K562 (cell line): ENCODE measurements at regions not wholly inside any gene's neighbourhood (a gene's known extent, or its start where the extent isn't known, plus 50 kb on each side); places are given as distances from the start of the nearest gene placed in this dataset.

Source experiments
- ATAC-seq: fragments of 200-7000 bp; cut with Tn5 transposase; 3 replicates; pipeline ENCODE4 v1.9.1; 2020; ENCODE audit warnings: moderate library complexity
- BruUV-seq: library from RNA; stranded (reverse); fragments of 400-500 nt; replicated peaks from 2 replicates; lab custom pipeline; 2021; lab: Mats Ljungman, UMichigan
- CTCF ChIA-PET: fragments of 300-600 bp; formaldehyde crosslinking; extraction: SDS; loops from one replicate; lab custom pipeline; 2021; ENCODE audit warnings: low intra/inter-chr PET ratio; lab: Yijun Ruan, JAX
- POLR2A ChIA-PET: fragments of 300-600, 350-650 bp; sonication (Branson Sonifier 250); formaldehyde crosslinking; extraction: SDS; loops from one replicate; lab custom pipeline; 2021; ENCODE audit warnings: antibody characterized with exemption, inconsistent platforms; lab: Yijun Ruan, JAX
- DNase-seq, 4 experiments: peaks; one replicate each; pipeline versions ENCODE4 v3.0.0 to v3.0.0-alpha.2; 2011 to 2018; ENCODE audit warnings: low spot score in 3 of 4, mixed read lengths in 3 of 4; ENCODE audit errors: extremely low read depth in 1 of 4
- FAIRE-seq: peaks from 2 replicates; lab custom pipeline; 2011; peaks lifted over from hg19 to GRCh38; lab: Jason Lieb, UNC
- H2AFZ ChIP-seq: 2 replicates; pipeline ENCODE4 v1.6.0; 2011; ENCODE audit warnings: low read depth, low read length, control low read depth, inconsistent platforms
- H3K27ac ChIP-seq: fragments of 200-600 bp; 3 replicates; pipeline ENCODE4 v1.8.0; 2011; ENCODE audit warnings: low read depth, mild to moderate bottlenecking, control low read depth, inconsistent platforms, low read length, moderate library complexity, mixed read lengths; ENCODE audit errors: extremely low read depth
- H3K27me3 ChIP-seq, 2 experiments: fragments of 300-600 bp in 1 of 2; 2 replicates in 1 of 2; 3 replicates in 1 of 2; pipeline versions ENCODE4 v1.6.0 to v1.8.0; 2011; ENCODE audit warnings: inconsistent platforms in 2 of 2, low read length in 2 of 2, mild to moderate bottlenecking in 1 of 2, mixed read lengths in 1 of 2, moderate library complexity in 1 of 2; ENCODE audit not compliant: control insufficient read depth in 2 of 2, insufficient read depth in 2 of 2
- H3K36me3 ChIP-seq: fragments of 300-600 bp; 3 replicates; pipeline ENCODE4 v1.8.0; 2011; ENCODE audit warnings: mild to moderate bottlenecking, low read length, inconsistent platforms; ENCODE audit not compliant: control insufficient read depth, insufficient read depth
- H3K4me1 ChIP-seq, 2 experiments: fragments of 200-600 bp in 1 of 2; replicated peaks in 1 of 2; 2 replicates in 1 of 2; 3 replicates in 1 of 2; pipeline versions ENCODE4 v1.5.1 to v1.8.0; 2011; ENCODE audit warnings: inconsistent platforms in 2 of 2, low read length in 2 of 2, mild to moderate bottlenecking in 1 of 2, mixed read lengths in 1 of 2, moderate library complexity in 1 of 2; ENCODE audit not compliant: control insufficient read depth in 2 of 2, insufficient read depth in 2 of 2
- H3K4me2 ChIP-seq: 2 replicates; pipeline ENCODE4 v1.6.1; 2011; ENCODE audit warnings: low read length, control low read depth, inconsistent platforms, mixed read lengths; ENCODE audit not compliant: insufficient read depth
- H3K4me3 ChIP-seq: fragments of 200-600 bp; sonication (generic), shearing (Covaris generic); 2 replicates; pipeline ENCODE4 v1.5.1; 2016; ENCODE audit warnings: control low read depth, inconsistent platforms
- H3K79me2 ChIP-seq: fragments of 200-600 bp; 3 replicates; pipeline ENCODE4 v1.8.0; 2011; ENCODE audit warnings: low read length, inconsistent platforms; ENCODE audit not compliant: control insufficient read depth, insufficient read depth
- H3K9ac ChIP-seq, 2 experiments: 2 replicates each; pipeline versions ENCODE4 v1.6.0 to v1.6.1; 2011; ENCODE audit warnings: low read depth in 2 of 2, low read length in 2 of 2, control low read depth in 1 of 2, inconsistent platforms in 1 of 2, mild to moderate bottlenecking in 1 of 2, mixed read lengths in 1 of 2; ENCODE audit not compliant: insufficient read depth in 1 of 2
- H3K9me1 ChIP-seq: one replicate; pipeline ENCODE4 v1.6.0; 2011; ENCODE audit warnings: inconsistent platforms, mild to moderate bottlenecking, low read length, moderate library complexity; ENCODE audit not compliant: control insufficient read depth, insufficient read depth
- H3K9me3 ChIP-seq: replicated peaks from 2 replicates; pipeline ENCODE4 v1.5.1; 2011; ENCODE audit warnings: low read depth, low read length, inconsistent platforms; ENCODE audit not compliant: control insufficient read depth, insufficient read depth
- H4K20me1 ChIP-seq: replicated peaks from 2 replicates; pipeline ENCODE4 v1.6.1; 2011; ENCODE audit warnings: low read length, inconsistent platforms, mixed read lengths; ENCODE audit not compliant: control insufficient read depth, insufficient read depth
- CBFA2T2 ChIP-seq: fragments of 450-650 bp; conservative IDR thresholded peaks from 2 replicates; pipeline ENCODE4 v1.6.1; 2017; ENCODE audit warnings: mild to moderate bottlenecking
- CREB3L1 ChIP-seq: fragments of 450-650 bp; IDR thresholded peaks from 2 replicates; pipeline ENCODE4 v1.6.1; 2014; ENCODE audit warnings: low read depth, mild to moderate bottlenecking, moderate library complexity, borderline replicate concordance
- CTCF ChIP-seq, 3 experiments: IDR thresholded peaks in 2 of 3; conservative IDR thresholded peaks in 1 of 3; 2 replicates each; pipeline ENCODE4 v1.5.1; 2011 to 2012; ENCODE audit warnings: low read length in 3 of 3, mild to moderate bottlenecking in 3 of 3, control low read depth in 2 of 3, improper control_type of control experiment in 1 of 3, inconsistent platforms in 1 of 3, low read depth in 1 of 3, mixed read lengths in 1 of 3, moderate library complexity in 1 of 3; ENCODE audit not compliant: insufficient read depth in 2 of 3
- E2F8 ChIP-seq: fragments of 450-650 bp; IDR thresholded peaks from 2 replicates; pipeline ENCODE4 v1.7.1; 2018; ENCODE audit warnings: mild to moderate bottlenecking, low read depth; ENCODE audit not compliant: partially characterized antibody
- EWSR1 ChIP-seq: fragments of 450-650 bp; IDR thresholded peaks from 2 replicates; pipeline ENCODE4 v1.6.1; 2018; ENCODE audit warnings: borderline replicate concordance, mild to moderate bottlenecking, low read depth, moderate library complexity; ENCODE audit not compliant: partially characterized antibody
- HDAC8 ChIP-seq: fragments of 450-650 bp; IDR thresholded peaks from 2 replicates; pipeline ENCODE4 v1.6.1; 2016; ENCODE audit warnings: mild to moderate bottlenecking, missing genetic modification characterization, moderate library complexity, missing compliant biosample characterization
- HNRNPLL ChIP-seq: fragments of 200-400 bp; formaldehyde crosslinking; IDR thresholded peaks from 2 replicates; pipeline ENCODE4 v1.6.1; 2017; ENCODE audit warnings: low read length, low read depth, mild to moderate bottlenecking; ENCODE audit not compliant: poor library complexity, severe bottlenecking
- IRF2 ChIP-seq: sonication (generic); formaldehyde crosslinking; IDR thresholded peaks from 2 replicates; pipeline ENCODE4 v1.8.1; 2022; ENCODE audit warnings: mild to moderate bottlenecking, missing genetic modification reagents
- MAFK ChIP-seq: IDR thresholded peaks from 2 replicates; pipeline ENCODE4 v1.6.1; 2011; ENCODE audit warnings: low read length, improper control_type of control experiment
- NBN ChIP-seq: fragments of 450-650 bp; IDR thresholded peaks from 2 replicates; pipeline ENCODE4 v1.6.1; 2016; ENCODE audit warnings: low read depth, mild to moderate bottlenecking
- SAFB ChIP-seq: fragments of 200-400 bp; formaldehyde crosslinking; IDR thresholded peaks from 2 replicates; pipeline ENCODE4 v1.6.1; 2017; ENCODE audit warnings: low read depth, low read length, borderline replicate concordance
- SMAD3 ChIP-seq: fragments of 450-650 bp; formaldehyde crosslinking; conservative IDR thresholded peaks from 2 replicates; pipeline ENCODE4 v1.4.0; 2020; ENCODE audit warnings: mild to moderate bottlenecking
- SNIP1 ChIP-seq: fragments of 450-650 bp; IDR thresholded peaks from 2 replicates; pipeline ENCODE4 v1.7.1; 2017; ENCODE audit warnings: low read depth, mild to moderate bottlenecking
- TFE3 ChIP-seq: fragments of 450-650 bp; formaldehyde crosslinking; IDR thresholded peaks from 2 replicates; pipeline ENCODE4 v1.4.0; 2020; ENCODE audit warnings: mild to moderate bottlenecking, mixed read lengths
- XRCC5 ChIP-seq: fragments of 200-400 bp; formaldehyde crosslinking; IDR thresholded peaks from 2 replicates; pipeline ENCODE4 v1.6.1; 2017; ENCODE audit warnings: low read depth, mild to moderate bottlenecking, low read length
- ZNF324 ChIP-seq: fragments of 250-450 bp; sonication (Bioruptor Pico); IDR thresholded peaks from 2 replicates; pipeline ENCODE4 v1.4.0; 2020; ENCODE audit warnings: mild to moderate bottlenecking
- WGBS: fragments of 100-300 bp; shearing (Covaris generic); methylation state at CpG from one replicate; pipeline ENCODE4 v1.1.6; 2016; ENCODE audit warnings: low coverage, mixed read lengths; ENCODE audit not compliant: insufficient coverage; ENCODE audit errors: missing lambda C conversion rate; 5-methylcytosine and 5-hydroxymethylcytosine counted together
- in situ Hi-C: fragments of 300-500 bp; cut with MboI; formaldehyde crosslinking; loops from 4 replicates; pipeline ENCODE4 v1.15.0; 2018; ENCODE audit warnings: inconsistent platforms, mixed read lengths
- intact Hi-C: fragments of 100-400 bp; cut with micrococcal nuclease; formaldehyde crosslinking; loops from 2 replicates; pipeline ENCODE4 v1.14.2; 2022

GRCh38 chr4:152039023-152039481, 278.2 kb upstream of the GATB start:
- Histone ChIP-seq H3K4me3 (no peak overlapping the region), H3K4me1 (no peaks in the 10 kb centered on the region), H3K27ac (no peak overlapping the region), H3K36me3 (no peaks in the 10 kb centered on the region), H2AFZ (no peak overlapping the region), H3K27me3 (no peaks in the 10 kb centered on the region; a peak in 1 of 5 replicates), H3K9ac (no peak overlapping the region), H4K20me1 (no peaks in the 10 kb centered on the region), H3K4me2 (no peak overlapping the region), H3K9me3 (no peaks in the 10 kb centered on the region), H3K9me1 (no peaks in the 10 kb centered on the region), H3K79me2 (no peaks in the 10 kb centered on the region)
- TF ChIP-seq CBFA2T2 (no peak), CTCF (IDR thresholded peaks at IDR 0.05 in 2 of 3, conservative IDR thresholded peaks at IDR 0.05 in 1 of 3; ENCODE audit: insufficient read depth in 2 of 3, low read depth in 1 of 3, low read length in 3 of 3) (no peak), TFE3 (CRISPR knock-in tag) (no peak), HDAC8 (no peak), ZNF324 (CRISPR knock-in tag) (no peak), IRF2 (CRISPR knock-in tag) (no peak), HNRNPLL (no peak), SNIP1 (no peak), XRCC5 (no peak), MAFK (no peak), E2F8 (no peak), EWSR1 (no peak), SMAD3 (CRISPR knock-in tag) (no peak), SAFB (no peak), NBN (no peak), CREB3L1 (no peak)
- DNase-seq (no peak), ATAC-seq (no peak), FAIRE-seq (no peak)
- WGBS, result under 1% methylated on average over 11 of the region's 11 CpGs
- ChIA-PET POLR2A (no interaction called here), CTCF (no interaction called here)
- intact Hi-C loops, result no loop called here
- BruUV-seq, result no TSS peak
- in situ Hi-C loops, result no loop called here
